Smooth muscle cell (in vitro differentiated cells): ENCODE measurements at regions not wholly inside any gene's neighbourhood (a gene's known extent, or its start where the extent isn't known, plus 50 kb on each side); places are given as distances from the start of the nearest gene placed in this dataset.

Experiments used
- DNase-seq: peaks from one replicate; lab custom pipeline; 2025; ENCODE audit not compliant: unreplicated experiment; lab: John Stamatoyannopoulos, UW
- H2AFZ ChIP-seq: fragments of 200-600 bp; sonication (generic); 2 replicates; pipeline ENCODE4 v1.6.0; 2016; ENCODE audit warnings: antibody characterized with exemption, low read depth, mild to moderate bottlenecking
- H3F3A ChIP-seq: fragments of 200-600 bp; sonication (generic); 2 replicates; pipeline ENCODE4 v1.6.0; 2017; ENCODE audit warnings: antibody characterized with exemption, low read depth
- H3K27ac ChIP-seq: fragments of 200-600 bp; sonication (generic); 2 replicates; pipeline ENCODE4 v1.5.1; 2016; ENCODE audit warnings: low read depth, mild to moderate bottlenecking
- H3K27me3 ChIP-seq: fragments of 200-600 bp; sonication (generic); 2 replicates; pipeline ENCODE4 v1.6.1; 2016; ENCODE audit warnings: low read depth, mild to moderate bottlenecking
- H3K36me3 ChIP-seq: fragments of 200-600 bp; sonication (generic); 2 replicates; pipeline ENCODE4 v1.5.1; 2016; ENCODE audit warnings: low read depth
- H3K4me1 ChIP-seq: fragments of 200-600 bp; sonication (generic); 2 replicates; pipeline ENCODE4 v1.5.1; 2016; ENCODE audit warnings: low read depth
- H3K4me2 ChIP-seq: fragments of 200-600 bp; sonication (generic); 2 replicates; pipeline ENCODE4 v1.6.0; 2016; ENCODE audit warnings: mild to moderate bottlenecking
- H3K4me3 ChIP-seq: fragments of 200-600 bp; sonication (generic); 2 replicates; pipeline ENCODE4 v1.5.1; 2016; ENCODE audit warnings: mild to moderate bottlenecking
- H3K79me2 ChIP-seq: fragments of 200-600 bp; sonication (generic); 2 replicates; pipeline ENCODE4 v1.6.0; 2016; ENCODE audit warnings: low read depth, mild to moderate bottlenecking
- H3K9ac ChIP-seq: fragments of 200-600 bp; sonication (generic); 2 replicates; pipeline ENCODE4 v1.6.0; 2016; ENCODE audit warnings: low read depth
- H3K9me3 ChIP-seq: fragments of 200-600 bp; sonication (generic); replicated peaks from 2 replicates; pipeline ENCODE4 v1.5.1; 2016; ENCODE audit warnings: low read depth
- H4K20me1 ChIP-seq: fragments of 200-600 bp; sonication (generic); 2 replicates; pipeline ENCODE4 v1.6.0; 2016; ENCODE audit warnings: low read depth
- CTCF ChIP-seq: fragments of 200-600 bp; sonication (generic); IDR thresholded peaks from 2 replicates; pipeline ENCODE4 v1.5.1; 2017; ENCODE audit warnings: borderline replicate concordance, mild to moderate bottlenecking, antibody characterized with exemption; ENCODE audit not compliant: insufficient read depth, poor library complexity, severe bottlenecking
- WGBS: methylation state at CpG from one replicate; pipeline ENCODE4 v1.1.7; 2016; ENCODE audit warnings: low lambda C conversion rate; 5-methylcytosine and 5-hydroxymethylcytosine counted together

GRCh38 chr4:184548648-184549341, 74.4 kb upstream of the IRF2 start:
- WGBS = 45% methylated on average over 20 of the region's 20 CpGs
- no peaks in the 10 kb centered on the region for H3K27me3 ChIP-seq
- peak overlapping the region; percentile 79 for H3K4me2 ChIP-seq
- no peaks in the 10 kb centered on the region for H3F3A ChIP-seq
- DNase-seq = no peak
- peak overlapping the region; percentile 80 for H2AFZ ChIP-seq
- no peaks in the 10 kb centered on the region for H4K20me1 ChIP-seq
- H3K79me2 ChIP-seq = no peaks in the 10 kb centered on the region
- H3K4me1 ChIP-seq = no peaks in the 10 kb centered on the region
- TF ChIP-seq CTCF = no peak
- H3K4me3 ChIP-seq = peak overlapping the region; percentile 39
- no peaks in the 10 kb centered on the region for H3K9me3 ChIP-seq
- H3K36me3 ChIP-seq = no peaks in the 10 kb centered on the region
- H3K9ac ChIP-seq = no peak overlapping the region
- no peak overlapping the region for H3K27ac ChIP-seq

GRCh38 chr4:184548316-184548647, 73.9 kb upstream of the IRF2 start:
- H3K4me2 ChIP-seq = peak overlapping the region; percentile 79
- H3K27ac ChIP-seq = no peak overlapping the region
- peak overlapping the region; percentile 39 for H3K4me3 ChIP-seq
- no peaks in the 10 kb centered on the region for H3F3A ChIP-seq
- H3K9ac ChIP-seq = no peak overlapping the region
- H3K79me2 ChIP-seq = no peaks in the 10 kb centered on the region
- no peaks in the 10 kb centered on the region for H3K9me3 ChIP-seq
- H4K20me1 ChIP-seq = no peaks in the 10 kb centered on the region
- no peak for TF ChIP-seq CTCF
- DNase-seq = no peak
- H3K36me3 ChIP-seq = no peaks in the 10 kb centered on the region
- H3K27me3 ChIP-seq = no peaks in the 10 kb centered on the region
- H3K4me1 ChIP-seq = no peaks in the 10 kb centered on the region
- peak overlapping the region; percentile 80 for H2AFZ ChIP-seq
- WGBS = 57% methylated on average over 5 of the region's 5 CpGs

- H3K27ac ChIP-seq = no peak overlapping the region
- no peaks in the 10 kb centered on the region for H3K36me3 ChIP-seq
- no peak overlapping the region for H3K4me3 ChIP-seq
- H3F3A ChIP-seq = no peaks in the 10 kb centered on the region
- no peak overlapping the region for H3K4me2 ChIP-seq
- H4K20me1 ChIP-seq = no peaks in the 10 kb centered on the region
- no peaks in the 10 kb centered on the region for H3K27me3 ChIP-seq
- TF ChIP-seq CTCF = no peak
- H3K9ac ChIP-seq = no peak overlapping the region
- DNase-seq = no peak
- no peaks in the 10 kb centered on the region for H3K4me1 ChIP-seq
- H3K9me3 ChIP-seq = no peaks in the 10 kb centered on the region
- no peak overlapping the region for H2AFZ ChIP-seq
- 82% methylated on average over 4 of the region's 4 CpGs for WGBS
- H3K79me2 ChIP-seq = no peaks in the 10 kb centered on the region
Measured at GRCh38 chr4:184544788-184545409, 70.5 kb upstream of the IRF2 start.

- no peaks in the 10 kb centered on the region for H4K20me1 ChIP-seq
- H3K27me3 ChIP-seq = no peaks in the 10 kb centered on the region
- DNase-seq = no peak
- no peak overlapping the region for H3K4me2 ChIP-seq
- H2AFZ ChIP-seq = no peak overlapping the region
- WGBS = 94% methylated on average over 5 of the region's 5 CpGs
- no peaks in the 10 kb centered on the region for H3K36me3 ChIP-seq
- H3K4me1 ChIP-seq = no peaks in the 10 kb centered on the region
- H3K9ac ChIP-seq = no peak overlapping the region
- no peak overlapping the region for H3K4me3 ChIP-seq
- no peaks in the 10 kb centered on the region for H3K79me2 ChIP-seq
- H3K27ac ChIP-seq = no peak overlapping the region
- H3F3A ChIP-seq = no peaks in the 10 kb centered on the region
- TF ChIP-seq CTCF = no peak
- no peaks in the 10 kb centered on the region for H3K9me3 ChIP-seq
Measured at GRCh38 chr4:184541907-184542306, 67.6 kb upstream of the IRF2 start.
